ENCODE measurements at regions not wholly inside any gene's neighbourhood (a gene's known extent, or its start where the extent isn't known, plus 50 kb on each side); places are given as distances from the start of the nearest gene placed in this dataset.

DNA sequence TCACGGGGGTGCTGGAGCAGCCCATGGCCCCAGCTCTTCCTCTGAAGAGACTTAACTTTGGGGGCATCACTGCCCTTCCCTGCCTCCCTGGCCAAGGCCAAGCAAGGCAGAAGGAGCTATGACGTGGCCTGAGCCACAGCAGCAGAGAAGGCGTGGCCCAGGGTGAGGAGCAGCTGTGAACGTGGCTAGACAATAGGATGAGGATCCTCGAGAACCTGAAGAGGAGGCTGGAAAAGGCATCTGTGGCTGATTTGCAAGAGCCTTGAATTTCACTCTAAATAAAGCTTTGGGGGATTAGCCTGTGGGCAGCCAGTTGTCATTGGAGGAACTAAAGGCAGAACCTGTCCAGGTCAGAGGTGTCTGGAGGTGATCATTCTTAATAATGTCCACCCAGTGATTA is 652.9 kb upstream of the ID2 start:
- TF ChIP-seq, protein P1, sequence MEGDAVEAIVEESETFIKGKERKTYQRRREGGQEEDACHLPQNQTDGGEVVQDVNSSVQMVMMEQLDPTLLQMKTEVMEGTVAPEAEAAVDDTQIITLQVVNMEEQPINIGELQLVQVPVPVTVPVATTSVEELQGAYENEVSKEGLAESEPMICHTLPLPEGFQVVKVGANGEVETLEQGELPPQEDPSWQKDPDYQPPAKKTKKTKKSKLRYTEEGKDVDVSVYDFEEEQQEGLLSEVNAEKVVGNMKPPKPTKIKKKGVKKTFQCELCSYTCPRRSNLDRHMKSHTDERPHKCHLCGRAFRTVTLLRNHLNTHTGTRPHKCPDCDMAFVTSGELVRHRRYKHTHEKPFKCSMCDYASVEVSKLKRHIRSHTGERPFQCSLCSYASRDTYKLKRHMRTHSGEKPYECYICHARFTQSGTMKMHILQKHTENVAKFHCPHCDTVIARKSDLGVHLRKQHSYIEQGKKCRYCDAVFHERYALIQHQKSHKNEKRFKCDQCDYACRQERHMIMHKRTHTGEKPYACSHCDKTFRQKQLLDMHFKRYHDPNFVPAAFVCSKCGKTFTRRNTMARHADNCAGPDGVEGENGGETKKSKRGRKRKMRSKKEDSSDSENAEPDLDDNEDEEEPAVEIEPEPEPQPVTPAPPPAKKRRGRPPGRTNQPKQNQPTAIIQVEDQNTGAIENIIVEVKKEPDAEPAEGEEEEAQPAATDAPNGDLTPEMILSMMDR (conservative IDR thresholded peaks at IDR 0.05; ENCODE audit: low read length) = no peak
- TF ChIP-seq EZH2phosphoT487 (IDR thresholded peaks at IDR 0.05; ENCODE audit: borderline replicate concordance) = no peak

Measured in Loucy (cell line).